HCT116 (cell line): ENCODE measurements at regions not wholly inside any gene's neighbourhood (a gene's known extent, or its start where the extent isn't known, plus 50 kb on each side); places are given as distances from the start of the nearest gene placed in this dataset.
"Not testable (repeated sequence)": the region's sequence is repeated elsewhere in the genome, so short reads cannot be mapped to it uniquely, and the experiment has no call there.

Experiments used
- CBX3 ChIP-seq: IDR thresholded peaks from 2 replicates; pipeline ENCODE4 v1.6.1; 2012; ENCODE audit warnings: low read depth
- CTCF ChIP-seq, 3 experiments: fragments of 200-600 bp in 1 of 3; sonication (generic) in 1 of 3; IDR thresholded peaks in 2 of 3; conservative IDR thresholded peaks in 1 of 3; 2 replicates each; pipeline ENCODE4 v1.5.1; 2012 to 2017; ENCODE audit warnings: low read depth in 2 of 3, low read length in 2 of 3, antibody characterized with exemption in 1 of 3, borderline replicate concordance in 1 of 3, control low read depth in 1 of 3, mild to moderate bottlenecking in 1 of 3, mixed read lengths in 1 of 3, mixed run types in 1 of 3, moderate library complexity in 1 of 3; ENCODE audit not compliant: insufficient read depth in 1 of 3
- EZH2 ChIP-seq: fragments of 200-600 bp; sonication (generic); IDR thresholded peaks from 2 replicates; pipeline ENCODE4 v1.6.1; 2017; ENCODE audit warnings: antibody characterized with exemption, mixed run types
- EZH2phosphoT487 ChIP-seq: fragments of 200-600 bp; IDR thresholded peaks from 2 replicates; pipeline ENCODE4 v1.6.1; 2018; ENCODE audit warnings: antibody characterized with exemption, borderline replicate concordance
- POLR2A ChIP-seq: IDR thresholded peaks from 2 replicates; pipeline ENCODE4 v1.7.0; 2011; ENCODE audit warnings: borderline replicate concordance; ENCODE audit not compliant: insufficient read depth, insufficient read length; ENCODE audit errors: extremely low read depth
- ZNF274 ChIP-seq: fragments of 200-500 bp; sonication (Bioruptor generic); IDR thresholded peaks from 2 replicates; pipeline ENCODE4 v1.6.1; 2014; ENCODE audit warnings: mild to moderate bottlenecking, low read depth, low read length, inconsistent platforms
- TF ChIP-seq, protein P1 (sequence below): IDR thresholded peaks from 2 replicates; pipeline ENCODE4 v1.6.1; 2012; ENCODE audit warnings: low read depth

GRCh38 chr9:64488544-64488943 lies 796.5 kb downstream of the FOXD4L5 start:
- TF ChIP-seq POLR2A; CTCF (IDR thresholded peaks at IDR 0.05 in 2 of 3, conservative IDR thresholded peaks at IDR 0.05 in 1 of 3; ENCODE audit: borderline replicate concordance in 1 of 3, insufficient read depth in 1 of 3, low read depth in 2 of 3, low read length in 2 of 3); EZH2phosphoT487; EZH2; CBX3; ZNF274: not testable (repeated sequence)
- TF ChIP-seq, protein P1, sequence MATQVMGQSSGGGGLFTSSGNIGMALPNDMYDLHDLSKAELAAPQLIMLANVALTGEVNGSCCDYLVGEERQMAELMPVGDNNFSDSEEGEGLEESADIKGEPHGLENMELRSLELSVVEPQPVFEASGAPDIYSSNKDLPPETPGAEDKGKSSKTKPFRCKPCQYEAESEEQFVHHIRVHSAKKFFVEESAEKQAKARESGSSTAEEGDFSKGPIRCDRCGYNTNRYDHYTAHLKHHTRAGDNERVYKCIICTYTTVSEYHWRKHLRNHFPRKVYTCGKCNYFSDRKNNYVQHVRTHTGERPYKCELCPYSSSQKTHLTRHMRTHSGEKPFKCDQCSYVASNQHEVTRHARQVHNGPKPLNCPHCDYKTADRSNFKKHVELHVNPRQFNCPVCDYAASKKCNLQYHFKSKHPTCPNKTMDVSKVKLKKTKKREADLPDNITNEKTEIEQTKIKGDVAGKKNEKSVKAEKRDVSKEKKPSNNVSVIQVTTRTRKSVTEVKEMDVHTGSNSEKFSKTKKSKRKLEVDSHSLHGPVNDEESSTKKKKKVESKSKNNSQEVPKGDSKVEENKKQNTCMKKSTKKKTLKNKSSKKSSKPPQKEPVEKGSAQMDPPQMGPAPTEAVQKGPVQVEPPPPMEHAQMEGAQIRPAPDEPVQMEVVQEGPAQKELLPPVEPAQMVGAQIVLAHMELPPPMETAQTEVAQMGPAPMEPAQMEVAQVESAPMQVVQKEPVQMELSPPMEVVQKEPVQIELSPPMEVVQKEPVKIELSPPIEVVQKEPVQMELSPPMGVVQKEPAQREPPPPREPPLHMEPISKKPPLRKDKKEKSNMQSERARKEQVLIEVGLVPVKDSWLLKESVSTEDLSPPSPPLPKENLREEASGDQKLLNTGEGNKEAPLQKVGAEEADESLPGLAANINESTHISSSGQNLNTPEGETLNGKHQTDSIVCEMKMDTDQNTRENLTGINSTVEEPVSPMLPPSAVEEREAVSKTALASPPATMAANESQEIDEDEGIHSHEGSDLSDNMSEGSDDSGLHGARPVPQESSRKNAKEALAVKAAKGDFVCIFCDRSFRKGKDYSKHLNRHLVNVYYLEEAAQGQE, result not testable (repeated sequence)
